GM19372 (cell line): ENCODE measurements at regions not wholly inside any gene's neighbourhood (a gene's known extent, or its start where the extent isn't known, plus 50 kb on each side); places are given as distances from the start of the nearest gene placed in this dataset.

Source experiments
- ATAC-seq: cut with Tn5 transposase; IDR thresholded peaks from one replicate; pipeline ENCODE4 v1.9.1; 2021; ENCODE audit warnings: mild to moderate bottlenecking, low read depth, moderate library complexity; ENCODE audit not compliant: unreplicated experiment

DNA sequence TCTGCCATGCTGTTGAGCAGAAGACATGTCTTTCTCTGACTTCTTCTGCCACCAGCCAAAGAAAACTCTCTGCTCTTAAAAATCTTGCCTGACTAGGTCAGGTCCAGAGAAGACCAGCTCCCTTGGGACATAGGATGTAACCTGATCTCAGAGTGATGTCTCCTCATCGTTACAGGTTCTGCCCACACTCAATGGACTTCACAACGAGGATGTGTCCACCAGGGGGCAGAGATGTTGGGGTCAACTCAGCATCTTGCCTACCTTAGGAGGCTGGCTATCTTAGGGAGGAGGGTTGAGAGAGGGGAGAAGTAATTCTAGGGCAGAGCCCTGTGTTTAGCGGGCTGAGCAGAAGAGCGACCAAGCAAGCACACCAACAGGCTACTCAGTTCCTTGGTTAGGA is 207.6 kb upstream of the CDH4 start:
- no peak for ATAC-seq

DNA sequence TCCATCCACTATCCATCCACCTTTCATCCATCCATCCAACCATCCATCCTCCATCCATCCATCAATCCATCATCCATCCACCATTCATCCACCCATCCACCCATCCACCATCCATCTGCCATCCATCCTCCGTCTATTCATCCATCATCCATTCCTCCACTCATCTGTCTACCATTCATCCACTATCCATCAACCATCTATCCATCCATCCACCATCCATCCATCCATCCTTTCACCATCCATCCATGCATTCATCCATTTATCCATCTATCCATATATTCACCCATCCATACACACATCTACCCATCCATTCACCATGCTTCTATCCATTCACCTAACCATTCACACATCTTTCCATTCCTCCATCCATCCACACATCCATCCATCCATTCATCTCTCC is 207.0 kb upstream of the CDH4 start:
- ATAC-seq = no peak

DNA sequence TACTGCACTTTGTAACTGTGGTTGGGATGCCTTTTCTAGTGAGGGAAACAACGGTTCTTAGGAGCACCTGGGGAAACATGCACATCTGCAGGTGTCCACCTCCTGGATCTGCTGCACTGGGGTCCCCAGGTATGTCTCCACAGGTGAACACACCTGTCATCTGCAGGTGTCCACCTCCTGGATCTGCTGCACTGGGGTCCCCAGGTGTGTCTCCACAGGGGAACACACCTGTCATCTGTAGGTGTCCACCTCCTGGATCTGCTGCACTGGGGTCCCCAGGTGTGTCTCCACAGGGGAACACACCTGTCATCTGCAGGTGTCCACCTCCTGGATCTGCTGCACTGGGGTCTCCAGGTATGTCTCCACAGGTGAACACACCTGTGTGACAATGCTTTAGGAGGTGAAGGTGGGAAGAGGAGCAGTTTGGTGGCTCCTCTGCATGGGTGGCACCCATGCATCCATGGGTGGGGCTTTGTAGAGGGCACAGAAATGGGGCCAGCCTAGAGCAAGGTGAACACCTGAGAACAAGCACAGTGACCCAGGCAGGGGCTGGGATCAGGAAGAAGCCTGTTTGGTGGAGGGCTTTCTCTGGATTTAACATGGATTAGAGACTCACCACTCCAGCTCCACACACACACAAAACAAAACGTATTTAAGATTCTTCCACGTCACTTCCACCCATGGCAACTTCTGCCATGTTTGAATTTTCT is 206.0 kb upstream of the CDH4 start:
- ATAC-seq = no peak

DNA sequence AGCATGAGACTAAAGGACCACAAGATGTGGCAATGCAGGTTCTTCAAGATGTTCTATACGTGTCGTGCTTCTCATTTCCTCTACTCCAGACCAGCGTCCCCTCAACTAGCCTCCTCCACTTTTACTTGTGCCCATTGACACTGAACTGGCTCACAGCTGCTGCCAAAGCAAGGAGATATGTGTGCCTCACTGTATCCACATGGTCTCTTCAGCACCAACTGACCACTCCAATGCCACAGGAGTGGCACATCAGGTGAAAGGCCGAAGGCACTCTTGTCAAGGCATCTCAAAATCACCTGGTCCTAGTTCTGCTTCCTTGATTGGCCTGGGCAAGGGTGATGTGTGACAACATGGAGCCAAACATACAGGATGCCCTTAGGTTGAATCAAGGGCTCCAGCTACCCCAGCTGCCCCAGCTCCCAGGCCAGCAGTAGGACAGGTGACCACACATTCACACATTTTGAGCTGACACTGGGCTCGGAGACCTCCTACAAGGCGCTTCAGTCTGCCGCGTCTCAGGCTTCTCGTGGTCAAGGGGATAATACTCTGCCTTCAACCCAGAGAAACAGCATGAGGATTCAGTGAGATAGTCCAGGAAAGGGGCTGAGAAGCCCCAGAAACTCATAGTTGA is 205.2 kb upstream of the CDH4 start:
- ATAC-seq = no peak

DNA sequence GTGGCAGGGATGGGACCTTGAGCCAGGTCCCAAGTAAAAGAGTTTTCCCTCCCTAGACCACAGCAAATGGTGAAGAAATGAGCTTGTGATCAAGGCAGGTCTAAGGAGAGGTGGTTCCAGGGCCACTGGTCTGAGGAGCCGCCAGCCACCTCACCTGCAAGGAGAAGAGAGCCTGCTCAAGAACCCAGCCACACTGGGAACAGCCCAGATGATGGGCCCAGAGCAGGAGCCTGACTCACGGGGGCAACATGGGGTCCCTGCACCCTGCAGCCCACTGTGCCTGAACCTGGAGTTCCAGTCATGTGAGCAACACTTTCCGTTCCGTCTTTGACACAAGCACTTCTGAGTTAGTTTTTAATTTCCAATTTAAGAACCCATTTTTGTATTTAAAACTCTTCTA is 204.5 kb upstream of the CDH4 start:
- ATAC-seq = no peak

DNA sequence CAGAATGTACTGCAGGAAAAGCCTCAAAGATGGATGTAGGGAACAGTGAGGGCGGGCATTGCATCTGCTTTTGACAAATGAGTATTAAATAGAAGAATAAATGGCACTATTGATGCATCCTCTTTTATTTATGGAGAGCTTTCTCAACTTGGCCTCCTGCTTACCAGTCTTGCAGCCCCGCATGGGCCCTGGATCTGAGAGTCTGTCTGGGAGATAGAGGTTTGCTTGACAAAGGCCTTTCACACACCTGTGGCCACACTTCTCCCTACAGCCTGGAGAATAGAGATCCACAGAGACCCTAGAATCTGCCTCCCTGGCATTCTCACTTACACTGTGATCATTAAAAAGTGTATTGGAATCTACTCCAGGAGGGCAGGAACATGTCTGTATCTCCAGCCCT is 203.8 kb upstream of the CDH4 start:
- no peak for ATAC-seq

DNA sequence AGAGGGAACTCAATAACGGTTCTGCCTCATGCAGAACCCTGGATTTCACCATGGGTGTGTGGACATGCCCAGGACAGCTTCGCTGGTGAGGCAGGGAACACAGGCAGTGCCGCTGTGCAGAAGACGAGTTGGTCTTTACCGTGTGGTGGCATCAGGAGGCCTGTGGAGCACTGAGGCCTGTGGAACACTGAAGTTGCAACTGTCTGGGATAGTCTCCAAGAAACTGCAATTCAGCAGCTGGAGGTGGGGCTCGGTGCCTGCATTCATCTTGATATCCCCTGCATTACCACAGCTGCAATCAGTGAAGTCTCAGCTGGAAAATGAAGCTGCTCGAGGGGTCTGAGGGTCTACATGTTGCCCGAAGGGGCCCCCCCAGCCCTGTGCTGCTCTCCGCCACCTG is 202.4 kb upstream of the CDH4 start:
- ATAC-seq = no peak

DNA sequence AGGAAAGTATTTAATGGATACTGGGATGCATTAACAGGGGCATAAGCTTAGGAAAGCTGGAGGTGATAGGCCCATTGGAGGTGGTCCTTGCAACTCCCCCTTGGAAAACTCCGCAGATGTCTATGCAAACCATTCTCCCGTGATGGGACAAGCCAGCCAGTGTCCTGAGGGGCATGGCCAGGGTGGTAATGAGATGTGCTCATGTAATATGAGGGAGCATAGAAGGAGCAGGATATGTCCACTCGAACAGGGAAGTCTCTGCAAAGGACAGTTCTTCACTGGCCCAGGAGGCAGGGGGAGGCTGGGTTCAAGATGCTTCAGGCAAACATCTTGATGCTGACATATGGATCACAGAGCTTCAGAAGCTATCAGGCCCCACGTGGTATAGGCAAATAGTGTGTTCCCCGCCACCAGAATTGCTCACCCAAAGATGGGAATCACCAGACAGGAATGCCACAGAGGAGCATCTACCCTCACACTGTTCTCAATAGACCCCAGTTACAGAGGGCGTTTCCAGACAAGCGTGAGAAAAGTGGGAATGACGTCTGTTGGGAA is 201.6 kb upstream of the CDH4 start:
- no peak for ATAC-seq

DNA sequence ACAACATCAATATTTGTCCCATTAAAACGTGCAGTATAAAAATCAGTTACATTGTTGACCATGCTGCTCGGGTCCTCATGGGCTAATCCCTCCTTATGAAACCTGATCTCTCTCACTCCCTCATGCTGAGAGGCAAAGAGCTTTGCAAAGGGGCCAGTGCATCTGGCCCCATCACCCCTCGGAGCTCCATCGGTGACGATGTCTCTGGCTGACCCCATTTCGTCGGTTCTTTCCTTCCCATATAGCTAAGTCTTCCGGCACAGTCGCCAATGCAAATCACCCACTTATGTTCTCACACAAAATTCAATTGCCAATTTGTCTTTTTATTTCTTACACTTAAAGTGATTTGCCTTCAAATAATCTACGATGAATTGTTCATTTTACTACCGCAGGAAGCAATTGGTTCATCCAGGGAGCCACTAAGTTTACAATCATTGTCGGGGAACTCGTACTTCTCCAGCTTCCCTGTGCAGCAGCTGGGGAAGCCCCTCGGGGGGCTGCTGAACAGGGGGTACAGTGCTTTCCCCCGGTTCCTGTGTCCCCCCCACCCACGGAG is 199.8 kb upstream of the CDH4 start:
- no peak for ATAC-seq

DNA sequence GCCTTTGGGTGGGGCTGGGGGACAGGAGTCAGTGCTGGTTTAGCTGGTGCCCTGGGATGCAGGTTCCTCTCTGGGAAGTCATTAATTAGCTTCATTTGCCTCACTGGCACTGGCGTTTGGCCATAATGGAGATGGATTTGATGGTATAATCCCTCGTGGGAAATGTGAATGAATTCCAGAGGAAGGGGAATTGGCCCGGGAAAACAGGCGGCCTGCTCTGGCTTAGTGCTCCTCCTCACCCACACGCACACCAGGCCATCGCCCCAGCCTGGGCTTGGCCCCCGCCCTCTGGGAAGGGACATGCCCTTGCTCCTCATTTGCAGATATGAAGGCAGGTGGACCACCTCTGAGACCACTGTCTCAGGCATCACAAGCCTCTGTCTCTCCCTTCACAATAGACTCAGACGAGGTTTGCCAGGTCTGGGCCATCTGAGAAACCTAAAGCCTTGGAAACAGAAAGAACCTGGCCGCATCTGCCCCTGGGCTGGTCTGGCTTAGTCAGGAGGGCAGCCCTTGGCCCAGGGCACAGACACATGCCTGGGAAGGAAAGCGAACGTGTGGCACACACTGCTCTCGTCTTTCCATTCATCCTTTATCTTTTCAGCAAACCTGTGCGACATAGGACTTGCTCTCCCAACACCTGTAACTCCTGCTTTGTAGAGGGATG is 199.2 kb upstream of the CDH4 start:
- ATAC-seq = no peak

DNA sequence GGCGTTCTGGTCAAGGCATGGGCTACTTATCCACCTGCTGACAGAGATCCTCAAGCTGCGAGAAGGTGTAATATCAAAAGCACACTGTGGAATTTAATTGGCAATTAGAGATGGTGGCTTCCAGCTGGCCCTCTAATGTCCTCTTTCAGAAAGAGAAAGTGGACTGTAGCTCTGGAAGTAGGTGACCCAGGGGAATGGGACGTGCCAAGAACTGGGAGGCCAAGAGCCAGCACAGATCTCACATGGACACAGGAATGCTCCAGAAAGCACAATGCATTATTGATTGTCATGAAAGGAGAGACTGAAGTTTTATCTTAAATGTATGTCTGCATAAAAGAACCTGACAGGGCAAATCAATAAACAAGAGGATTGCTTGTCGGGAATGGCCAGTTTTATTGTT is 198.6 kb upstream of the CDH4 start:
- ATAC-seq = no peak

DNA sequence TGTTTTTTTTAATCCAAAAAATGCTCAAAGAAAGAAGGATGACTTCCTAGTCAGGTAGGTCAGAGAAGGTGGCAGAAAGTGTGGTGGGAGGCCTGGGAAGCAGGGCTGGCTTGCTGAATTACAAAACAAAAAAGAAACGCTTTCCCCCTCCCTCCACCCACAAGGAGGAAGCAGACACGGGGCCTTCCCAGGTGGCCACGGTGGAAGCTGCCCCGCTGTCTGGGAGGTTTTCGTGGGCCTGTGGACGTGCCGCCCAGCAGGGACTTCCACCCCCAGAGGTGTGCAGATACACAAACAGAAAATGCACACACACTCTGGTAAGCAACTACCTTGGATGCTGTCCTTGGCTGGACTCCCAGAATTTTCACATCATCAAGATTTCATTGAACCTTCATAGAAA is 198.2 kb upstream of the CDH4 start:
- ATAC-seq = no peak

DNA sequence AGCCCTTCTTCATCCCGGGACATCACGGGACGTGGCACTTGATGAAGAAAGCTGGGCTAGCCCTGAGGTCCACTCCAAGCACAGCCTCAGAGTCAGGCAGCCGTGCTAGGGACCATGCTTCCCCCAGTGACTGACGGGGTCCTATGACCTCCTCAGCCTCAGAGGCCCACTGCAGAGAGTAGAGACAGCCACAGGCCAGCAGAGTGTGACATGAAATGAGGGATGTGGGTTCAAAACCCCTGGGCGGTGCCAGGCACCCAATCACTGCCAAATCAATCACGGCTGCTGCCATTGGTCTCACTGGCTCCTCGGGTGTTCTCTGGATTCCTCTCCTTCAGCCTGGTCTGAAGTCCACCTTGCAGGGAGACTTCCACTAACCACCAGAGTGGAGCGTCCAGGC is 197.7 kb upstream of the CDH4 start:
- no peak for ATAC-seq

DNA sequence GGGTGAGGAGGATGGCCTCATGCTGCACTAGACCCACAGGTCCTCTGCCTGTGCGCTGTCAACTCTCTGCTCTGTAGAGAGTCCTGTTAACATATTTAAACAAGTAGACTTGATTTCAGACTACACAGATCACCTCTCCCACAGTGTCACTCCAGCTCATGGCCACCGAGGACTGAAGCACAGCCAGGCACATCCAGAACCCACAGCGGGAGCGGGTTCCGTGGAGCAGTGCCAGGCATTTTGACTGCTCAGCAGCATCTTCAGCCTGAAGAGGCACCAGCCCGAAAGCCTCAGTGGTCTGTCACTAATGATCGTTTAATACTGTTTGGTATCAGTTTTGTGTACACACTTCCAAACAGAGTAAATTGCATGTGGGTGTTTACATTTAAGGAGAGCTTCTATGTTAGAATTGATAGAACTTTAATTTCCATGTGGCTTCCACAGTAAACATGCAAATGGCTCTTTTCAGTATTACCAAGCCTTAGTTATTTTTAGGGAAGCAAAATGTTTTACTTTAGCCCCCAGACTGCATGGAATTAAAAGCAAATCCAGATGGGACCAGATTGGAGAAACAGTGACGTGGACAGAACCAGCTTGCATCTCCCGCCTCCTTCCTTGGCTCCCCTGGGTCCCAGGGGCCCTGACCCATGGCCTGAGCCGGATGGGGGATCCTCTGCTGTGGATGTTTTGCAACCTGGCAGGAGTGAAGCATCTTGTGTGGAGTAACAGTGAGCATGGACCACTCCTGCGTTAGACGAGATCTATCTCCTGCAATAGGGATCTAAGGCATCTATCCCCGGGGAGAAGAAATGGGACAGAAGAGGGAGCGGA is 196.7 kb upstream of the CDH4 start:
- ATAC-seq = no peak

DNA sequence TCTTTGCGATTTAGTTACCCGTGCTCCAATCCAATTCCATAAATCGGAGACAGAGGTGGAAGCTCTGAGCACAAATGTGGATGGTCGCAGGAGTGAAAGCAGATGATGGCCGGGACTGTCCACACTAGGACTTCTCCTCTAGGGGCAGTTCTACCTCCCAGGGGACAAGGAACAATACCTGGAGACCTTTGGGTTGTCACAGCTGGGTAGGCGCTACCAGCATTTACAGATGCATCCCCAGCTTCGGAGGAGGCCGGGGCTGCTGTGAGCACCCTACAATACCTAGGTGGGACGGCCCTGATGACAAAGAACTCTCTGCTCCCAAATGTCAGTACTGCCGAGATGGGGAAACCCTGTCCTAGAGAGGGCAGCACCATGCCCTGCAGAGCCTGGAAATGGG is 195.9 kb upstream of the CDH4 start:
- ATAC-seq = no peak

DNA sequence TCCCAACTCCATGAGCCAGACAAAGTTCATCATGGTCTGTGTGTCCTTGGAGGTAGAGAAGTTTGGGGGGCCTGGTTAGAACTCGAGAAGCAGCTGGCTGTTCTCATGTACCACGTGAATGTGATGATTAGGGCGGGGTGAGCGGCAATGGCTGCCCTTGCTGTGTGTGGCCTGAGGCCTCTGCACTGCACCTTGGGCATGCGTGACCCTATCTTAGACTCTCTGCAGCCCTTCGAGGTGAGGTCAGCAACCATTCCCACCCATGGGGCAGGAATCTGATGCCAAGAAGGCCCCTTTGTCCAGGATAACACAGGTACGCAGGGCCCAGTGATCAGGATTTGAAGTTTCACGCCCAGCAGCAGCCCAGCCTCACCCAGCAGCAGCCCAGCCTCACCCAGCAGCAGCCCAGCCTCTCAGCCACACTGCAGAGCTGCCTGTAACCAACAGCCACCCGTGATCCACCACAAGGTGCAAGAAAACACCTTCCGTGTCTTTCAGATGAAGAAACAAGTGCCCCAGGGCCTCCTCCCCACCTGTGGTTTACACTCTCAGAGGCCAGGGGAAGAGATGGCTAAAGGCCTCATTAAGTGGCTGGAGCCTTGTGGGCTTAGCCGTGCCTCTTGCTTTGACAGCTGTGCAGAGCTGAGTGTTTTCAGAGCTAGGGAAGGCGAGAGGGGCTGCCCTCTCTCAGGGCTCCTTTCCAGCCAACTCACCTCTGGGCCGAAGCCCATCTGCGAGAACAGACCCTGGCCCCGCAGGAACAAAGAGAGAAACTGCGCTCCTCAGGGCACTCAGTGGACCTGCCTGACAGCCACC is 195.2 kb upstream of the CDH4 start:
- ATAC-seq = no peak

DNA sequence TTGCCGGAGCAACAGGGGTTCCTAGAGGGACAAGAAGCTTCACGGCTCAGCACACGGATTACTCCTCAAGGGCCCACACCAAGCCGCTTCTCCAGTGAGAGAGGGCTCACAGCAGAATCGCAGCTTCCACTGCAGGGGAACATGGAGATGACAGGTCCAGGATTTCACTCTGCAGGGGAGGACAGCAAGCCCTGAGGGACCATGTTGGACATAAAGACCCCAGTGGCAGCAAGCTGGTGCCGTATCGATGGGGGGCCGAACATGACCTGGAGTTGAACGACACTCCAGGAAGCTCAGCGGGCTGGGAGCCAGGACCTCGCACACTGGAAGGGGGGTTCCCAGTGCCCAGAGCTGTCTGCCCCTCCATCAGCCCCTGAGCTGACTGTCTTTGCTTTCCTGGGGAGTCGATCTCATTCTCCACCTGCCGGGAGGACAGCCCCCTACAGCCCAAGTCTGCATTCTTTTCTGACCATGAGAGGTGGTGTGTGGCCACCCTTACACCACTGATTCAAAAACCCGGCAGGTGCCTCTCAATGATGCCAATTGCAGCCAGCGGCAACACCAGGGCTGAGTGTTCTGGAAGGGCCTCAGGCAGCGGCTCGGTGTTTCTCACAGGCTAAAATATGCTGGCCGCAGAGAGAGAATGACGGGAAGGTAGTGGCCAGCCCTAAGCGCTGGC is 194.5 kb upstream of the CDH4 start:
- no peak for ATAC-seq

DNA sequence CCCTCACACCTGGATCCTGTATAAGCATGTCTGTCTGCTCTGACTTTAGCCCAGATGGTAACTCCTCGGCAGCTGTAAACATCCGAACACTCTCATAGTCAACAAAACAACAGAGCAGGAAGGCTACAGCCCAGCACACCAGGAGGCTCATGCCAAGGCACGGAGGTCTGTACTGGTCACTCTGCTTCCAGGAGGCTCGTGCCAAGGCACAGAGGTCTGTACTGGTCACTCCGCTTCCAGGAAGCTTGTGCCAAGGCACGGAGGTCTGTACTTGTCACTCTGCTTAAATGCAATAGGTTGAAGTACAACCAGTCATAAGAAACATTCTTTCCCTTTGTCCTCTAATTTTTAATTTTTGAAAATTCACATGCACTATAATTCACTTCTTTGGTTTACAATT is 190.1 kb upstream of the CDH4 start:
- ATAC-seq = no peak

DNA sequence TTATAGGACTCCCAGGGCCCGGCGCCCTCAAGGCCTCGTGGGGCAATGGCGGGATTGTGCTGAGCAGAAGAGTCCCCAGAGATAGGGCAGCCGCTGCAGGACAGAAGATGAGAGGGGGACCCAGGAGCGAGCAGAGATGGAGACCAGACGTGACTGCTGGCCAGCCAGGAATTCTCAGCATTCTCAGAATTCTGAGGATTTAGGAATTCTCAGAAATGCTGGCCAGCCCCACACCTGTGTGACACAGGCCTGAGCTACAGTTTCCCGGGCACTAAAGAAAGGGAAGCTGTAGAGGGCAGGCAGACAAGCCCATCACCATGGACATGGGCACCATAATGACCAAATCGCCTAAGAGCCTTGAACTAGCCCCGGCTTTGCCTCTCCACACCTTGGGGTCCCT is 186.2 kb upstream of the CDH4 start:
- no peak for ATAC-seq
